Ascending aorta (tissue), 2 donors: ENCODE measurements at regions not wholly inside any gene's neighbourhood (a gene's known extent, or its start where the extent isn't known, plus 50 kb on each side); places are given as distances from the start of the nearest gene placed in this dataset.

Experiments
- DNase-seq, 2 donors: peaks; one replicate each; pipeline ENCODE4 v3.0.0-alpha.2; 2019; ENCODE audit warnings: low spot score in 2 of 2
- H3K27ac ChIP-seq, 2 donors: fragments of 200-600 bp; sonication (generic); one replicate each; pipeline ENCODE4 v1.5.1; 2016 to 2017; ENCODE audit warnings: mild to moderate bottlenecking in 1 of 2
- H3K27me3 ChIP-seq: fragments of 200-600 bp; sonication (generic); one replicate; pipeline ENCODE4 v1.5.1; 2017
- H3K36me3 ChIP-seq, 2 donors: fragments of 200-600 bp; sonication (generic); one replicate each; pipeline ENCODE4 v1.5.1; 2016
- H3K4me1 ChIP-seq, 2 donors: fragments of 200-600 bp; sonication (generic); one replicate each; pipeline ENCODE4 v1.5.1; 2016 to 2017; ENCODE audit warnings: mild to moderate bottlenecking in 1 of 2
- H3K4me3 ChIP-seq, 2 donors: fragments of 200-600 bp; sonication (generic); one replicate each; pipeline ENCODE4 v1.5.1; 2016 to 2017; ENCODE audit warnings: mild to moderate bottlenecking in 1 of 2
- H3K9me3 ChIP-seq, 2 donors: fragments of 200-600 bp; sonication (generic); one replicate each; pipeline ENCODE4 v1.5.1; 2016
- CTCF ChIP-seq, 3 experiments: fragments of 200-600 bp in 2 of 3; fragments of 450-650 bp in 1 of 3; sonication (generic) in 2 of 3; IDR thresholded peaks; one replicate each; pipeline ENCODE4 v1.5.1; 2016 to 2019; ENCODE audit warnings: antibody characterized with exemption in 3 of 3, mild to moderate bottlenecking in 1 of 3, moderate library complexity in 1 of 3
- intact Hi-C: fragments of 100-400 bp; cut with DNase I; formaldehyde crosslinking; loops from one replicate; pipeline ENCODE4 v1.15.1; 2023

GRCh38 chr2:21814588-21815149 is 690.9 kb downstream of the TDRD15 start:
- no peak for TF ChIP-seq CTCF (IDR thresholded peaks at IDR 0.05)
- no peak overlapping the region for H3K4me3 ChIP-seq
- H3K27me3 ChIP-seq, result no peaks in the 10 kb centered on the region
- H3K36me3 ChIP-seq, result no peaks in the 10 kb centered on the region
- intact Hi-C loops, result no loop called here
- H3K9me3 ChIP-seq, result no peaks in the 10 kb centered on the region
- DNase-seq, result no peak
- H3K27ac ChIP-seq, result no peak overlapping the region
- no peaks in the 10 kb centered on the region for H3K4me1 ChIP-seq

- H3K36me3 ChIP-seq, result no peaks in the 10 kb centered on the region
- intact Hi-C loops, result no loop called here
- H3K9me3 ChIP-seq, result no peaks in the 10 kb centered on the region
- DNase-seq, result no peak
- TF ChIP-seq CTCF (IDR thresholded peaks at IDR 0.05), result no peak
- H3K4me1 ChIP-seq, result no peaks in the 10 kb centered on the region
- no peaks in the 10 kb centered on the region for H3K27me3 ChIP-seq
- H3K27ac ChIP-seq, result no peak overlapping the region
- H3K4me3 ChIP-seq, result no peak overlapping the region
These were observed 694.5 kb downstream of the TDRD15 start for GRCh38 chr2:21818212-21818795.

GRCh38 chr2:21819454-21819853 is 695.7 kb downstream of the TDRD15 start:
- no peaks in the 10 kb centered on the region for H3K9me3 ChIP-seq
- H3K36me3 ChIP-seq, result no peaks in the 10 kb centered on the region
- no peaks in the 10 kb centered on the region for H3K27me3 ChIP-seq
- H3K27ac ChIP-seq, result no peak overlapping the region
- TF ChIP-seq CTCF (IDR thresholded peaks at IDR 0.05), result no peak
- H3K4me1 ChIP-seq, result no peaks in the 10 kb centered on the region
- no peak for DNase-seq
- H3K4me3 ChIP-seq, result no peak overlapping the region
- intact Hi-C loops, result no loop called here

GRCh38 chr2:21820271-21820670 is 696.5 kb downstream of the TDRD15 start:
- TF ChIP-seq CTCF (IDR thresholded peaks at IDR 0.05), result no peak
- H3K27me3 ChIP-seq, result no peaks in the 10 kb centered on the region
- H3K27ac ChIP-seq, result no peak overlapping the region
- intact Hi-C loops, result no loop called here
- H3K36me3 ChIP-seq, result no peaks in the 10 kb centered on the region
- no peaks in the 10 kb centered on the region for H3K9me3 ChIP-seq
- DNase-seq, result no peak
- no peak overlapping the region for H3K4me3 ChIP-seq
- no peaks in the 10 kb centered on the region for H3K4me1 ChIP-seq

GRCh38 chr2:21821672-21822227 is 698.0 kb downstream of the TDRD15 start:
- intact Hi-C loops, result no loop called here
- H3K36me3 ChIP-seq, result no peaks in the 10 kb centered on the region

More at GRCh38 chr2:21821672-21822227, 698.0 kb downstream of the TDRD15 start:
- H3K27ac ChIP-seq, result no peak overlapping the region
- no peak for TF ChIP-seq CTCF (IDR thresholded peaks at IDR 0.05)
- H3K9me3 ChIP-seq, result no peaks in the 10 kb centered on the region
- no peak for DNase-seq
- H3K27me3 ChIP-seq, result no peaks in the 10 kb centered on the region
- no peak overlapping the region for H3K4me3 ChIP-seq
- no peaks in the 10 kb centered on the region for H3K4me1 ChIP-seq
